Hippocampal formation (tissue), 2 donors: ENCODE measurements at regions not wholly inside any gene's neighbourhood (a gene's known extent, or its start where the extent isn't known, plus 50 kb on each side); places are given as distances from the start of the nearest gene placed in this dataset.
"Not testable (repeated sequence)": the region's sequence is repeated elsewhere in the genome, so short reads cannot be mapped to it uniquely, and the experiment has no call there.

Experiments used
- DNase-seq, 2 donors: peaks; one replicate each; lab custom pipeline; 2025; lab: John Stamatoyannopoulos, UW

- no peak for DNase-seq
These were observed 175.1 kb upstream of the S1PR3 start for GRCh38 chr9:88816141-88816540.

- DNase-seq: no peak
These were observed 174.7 kb upstream of the S1PR3 start for GRCh38 chr9:88816591-88816990.

GRCh38 chr9:88817628-88818027, 173.6 kb upstream of the S1PR3 start:
- DNase-seq: no peak

GRCh38 chr9:88818495-88819201, 172.6 kb upstream of the S1PR3 start:
- DNase-seq: no peak

- DNase-seq: no peak
These were observed 171.8 kb upstream of the S1PR3 start for GRCh38 chr9:88819476-88819875.

GRCh38 chr9:88820055-88820454, 171.2 kb upstream of the S1PR3 start:
- no peak for DNase-seq

- DNase-seq: no peak
These were observed 170.1 kb upstream of the S1PR3 start for GRCh38 chr9:88821033-88821745.

- DNase-seq: no peak
These were observed 169.5 kb upstream of the S1PR3 start for GRCh38 chr9:88821746-88822106.

GRCh38 chr9:88824711-88825110, 166.6 kb upstream of the S1PR3 start:
- no peak for DNase-seq

- no peak for DNase-seq
These were observed 165.1 kb upstream of the S1PR3 start for GRCh38 chr9:88826181-88826580.

GRCh38 chr9:88826771-88827181, 164.5 kb upstream of the S1PR3 start:
- no peak for DNase-seq

- DNase-seq: no peak
These were observed 163.2 kb upstream of the S1PR3 start for GRCh38 chr9:88828018-88828417.

GRCh38 chr9:88828492-88828974, 162.7 kb upstream of the S1PR3 start:
- DNase-seq: no peak

GRCh38 chr9:88829276-88829675, 162.0 kb upstream of the S1PR3 start:
- no peak for DNase-seq

- DNase-seq: no peak
These were observed 159.4 kb upstream of the S1PR3 start for GRCh38 chr9:88831713-88832407.

- DNase-seq: no peak
These were observed 157.3 kb upstream of the S1PR3 start for GRCh38 chr9:88833946-88834345.

- no peak for DNase-seq
These were observed 156.2 kb upstream of the S1PR3 start for GRCh38 chr9:88835038-88835466.

- no peak for DNase-seq
These were observed 155.5 kb upstream of the S1PR3 start for GRCh38 chr9:88835772-88836171.

- DNase-seq: no peak
These were observed 153.5 kb upstream of the S1PR3 start for GRCh38 chr9:88837731-88838130.

- DNase-seq: not testable (repeated sequence)
These were observed 141.4 kb upstream of the S1PR3 start for GRCh38 chr9:88849878-88850277.

GRCh38 chr9:88852794-88853193, 138.5 kb upstream of the S1PR3 start:
- no peak for DNase-seq

- no peak for DNase-seq
These were observed 120.6 kb upstream of the S1PR3 start for GRCh38 chr9:88870627-88871026.

GRCh38 chr9:88871669-88872068, 119.6 kb upstream of the S1PR3 start:
- DNase-seq: no peak
